SKM-1 (cell line): ENCODE measurements at regions not wholly inside any gene's neighbourhood (a gene's known extent, or its start where the extent isn't known, plus 50 kb on each side); places are given as distances from the start of the nearest gene placed in this dataset.

Source experiments
- DNase-seq: peaks from one replicate; lab custom pipeline; 2025; ENCODE audit not compliant: unreplicated experiment; lab: John Stamatoyannopoulos, UW

DNA sequence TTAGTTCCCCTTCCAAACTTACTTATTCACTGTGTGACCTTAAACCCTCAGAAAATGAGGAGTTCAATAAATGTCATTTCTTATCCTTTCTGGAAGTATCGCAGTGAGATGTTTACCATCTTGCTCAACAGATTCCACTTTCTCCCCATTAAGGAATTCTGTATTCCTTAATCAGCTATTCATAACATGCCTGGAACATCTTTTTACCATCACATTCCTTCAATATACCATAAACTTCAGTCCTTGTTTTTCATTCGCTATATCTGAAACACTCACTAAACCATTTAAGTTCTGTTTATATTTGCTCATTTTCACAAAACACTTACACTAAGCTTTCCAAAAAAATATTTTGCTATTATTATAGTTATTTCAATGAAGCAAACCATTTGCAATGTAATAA, 1158.6 kb downstream of the CDH12 start:
- DNase-seq: no peak

DNA sequence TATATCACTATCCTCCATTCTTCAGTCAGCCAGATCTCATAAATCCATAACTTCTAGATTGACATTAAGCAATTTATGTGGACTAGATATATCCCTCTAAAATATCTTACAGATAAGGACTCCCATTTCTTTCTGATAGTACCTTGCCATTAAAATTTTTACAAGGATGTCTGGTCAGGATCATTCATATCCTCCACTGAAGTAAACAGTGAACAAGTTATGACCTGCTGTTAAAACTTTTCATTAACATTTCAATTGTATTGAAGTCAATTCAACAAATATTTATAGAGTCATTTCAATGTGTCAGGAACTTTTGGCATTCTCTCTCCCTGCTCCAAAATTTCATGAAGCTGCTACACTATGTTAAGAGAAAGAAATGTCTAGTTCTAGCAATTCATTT, 1159.6 kb downstream of the CDH12 start:
- DNase-seq: no peak

DNA sequence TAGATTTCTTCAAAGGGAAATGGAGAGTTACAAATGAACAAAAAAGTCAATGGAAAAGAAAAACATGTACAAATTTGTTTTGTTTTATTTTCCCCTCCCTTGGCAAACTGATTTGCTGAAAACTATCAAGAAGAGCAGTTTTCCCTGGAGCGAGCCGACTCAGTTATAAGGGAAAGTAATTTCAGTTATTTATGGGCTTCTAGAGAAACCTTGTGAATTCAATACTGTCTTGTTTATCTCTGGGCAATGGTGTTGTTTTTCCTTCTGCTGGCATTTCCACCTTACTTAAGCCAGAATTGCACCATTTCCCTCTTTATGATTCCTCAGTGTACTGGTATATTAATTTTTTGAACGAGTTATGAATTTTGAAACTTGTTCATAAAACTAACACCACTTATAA, 1163.6 kb downstream of the CDH12 start:
- no peak for DNase-seq

DNA sequence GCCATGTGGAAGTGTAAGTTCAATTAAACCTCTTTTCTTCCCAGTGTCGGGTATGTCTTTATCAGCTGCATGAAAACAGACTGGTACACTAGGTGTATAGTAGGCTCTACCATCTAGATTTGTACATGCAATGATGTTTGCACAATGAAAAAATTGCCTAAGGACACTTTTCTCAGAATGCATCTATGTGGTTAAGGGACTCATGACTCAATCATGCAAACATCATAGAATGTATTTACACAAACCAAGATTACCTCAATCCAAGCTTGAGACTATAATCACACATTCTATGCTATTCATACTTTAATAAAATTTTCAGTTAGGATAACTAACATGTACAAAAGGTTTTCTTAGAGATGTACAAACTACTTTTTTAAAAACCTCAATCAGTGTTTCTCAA, 1164.5 kb downstream of the CDH12 start:
- DNase-seq: no peak

DNA sequence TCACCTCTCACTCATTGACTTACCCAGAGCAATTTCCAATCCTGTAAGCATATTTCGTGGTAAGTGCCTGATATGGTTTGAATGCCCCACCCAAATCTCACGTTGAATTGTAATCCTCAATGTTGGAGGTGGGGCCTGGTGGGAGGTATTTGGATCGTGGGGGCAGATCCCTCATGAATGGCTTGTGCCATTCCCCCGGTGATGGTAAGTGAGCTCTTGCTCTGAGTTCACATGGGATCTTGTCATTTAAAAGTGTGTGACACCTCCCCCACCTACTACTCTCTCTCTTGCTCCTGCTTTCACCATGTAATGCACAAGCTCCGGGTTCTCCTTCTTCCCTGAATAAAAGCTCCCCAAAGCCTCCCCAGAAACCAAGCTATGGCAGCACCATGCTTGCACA, 1165.5 kb downstream of the CDH12 start:
- DNase-seq: no peak

DNA sequence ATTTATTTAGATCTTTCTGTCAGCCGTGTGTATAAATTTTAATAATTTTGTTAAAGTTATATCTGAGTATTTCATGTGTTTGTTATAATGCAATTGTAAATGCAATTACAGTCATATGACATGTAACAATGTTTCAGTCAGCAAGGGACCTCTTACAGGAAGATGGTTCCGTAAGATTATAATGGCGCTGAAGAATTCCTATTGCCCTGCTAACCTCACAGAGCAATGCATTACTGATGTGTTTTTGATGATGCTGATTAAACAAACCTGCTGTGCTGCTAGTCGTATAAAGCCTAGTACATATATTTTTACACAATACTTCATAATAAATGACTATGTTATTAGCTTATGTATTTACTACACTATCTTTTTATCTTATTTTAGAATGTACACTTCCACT, 1166.4 kb downstream of the CDH12 start:
- no peak for DNase-seq

DNA sequence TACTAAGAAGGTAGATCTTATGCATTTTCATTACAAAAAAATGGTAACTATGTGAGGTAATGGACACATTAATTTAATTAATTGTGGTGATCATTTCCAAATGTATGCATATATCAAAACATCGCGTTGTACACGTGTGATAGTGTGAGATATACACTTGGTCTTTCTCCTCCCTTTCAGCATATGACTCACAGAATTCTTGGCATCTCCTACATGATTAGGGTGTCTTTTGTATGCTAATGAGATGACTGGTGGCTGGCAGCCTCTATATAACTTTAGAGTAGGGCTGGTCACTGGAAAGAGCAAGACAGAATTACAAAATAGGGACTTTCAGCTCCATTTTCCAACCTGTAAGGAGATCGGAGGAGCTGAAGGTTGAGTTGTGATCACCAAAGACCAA, 1167.6 kb downstream of the CDH12 start:
- DNase-seq: no peak

DNA sequence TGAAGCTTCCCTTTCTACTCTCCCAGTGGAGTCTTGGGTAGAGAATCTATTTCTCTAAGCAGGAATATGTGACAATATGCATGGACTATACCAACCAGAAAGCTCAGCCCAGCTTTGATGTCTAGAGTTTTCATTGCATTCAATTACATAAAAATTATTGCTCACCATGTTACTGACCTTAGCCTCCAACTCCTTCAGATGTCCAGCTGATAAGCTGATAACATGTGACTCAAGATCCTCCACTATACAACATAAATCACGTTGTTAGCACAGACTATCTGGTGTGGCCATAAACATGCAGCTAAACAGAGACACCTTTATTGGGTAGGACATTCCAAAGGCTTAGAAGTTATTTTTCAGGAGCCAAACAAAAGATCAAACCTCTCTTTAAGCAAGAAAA, 1168.2 kb downstream of the CDH12 start:
- DNase-seq: no peak

DNA sequence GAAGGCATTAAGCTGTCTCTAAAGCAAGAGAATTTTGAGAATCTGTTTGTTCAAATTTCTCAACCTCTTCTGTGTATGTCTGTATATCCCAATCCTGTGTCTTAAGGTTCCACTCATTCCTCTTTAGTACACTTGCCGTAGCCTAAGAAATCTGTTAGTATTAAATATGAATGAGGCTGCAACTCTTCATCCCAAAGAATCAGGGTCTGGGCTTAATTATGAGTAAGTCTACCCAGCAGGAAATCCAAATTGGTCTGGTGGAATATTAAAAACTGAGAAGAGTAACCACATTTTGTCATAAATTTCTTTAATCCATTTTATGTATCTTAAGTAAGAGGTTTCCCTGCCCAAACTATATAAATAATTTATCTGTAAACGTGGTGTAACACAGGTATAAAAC, 1171.2 kb downstream of the CDH12 start:
- DNase-seq: no peak

DNA sequence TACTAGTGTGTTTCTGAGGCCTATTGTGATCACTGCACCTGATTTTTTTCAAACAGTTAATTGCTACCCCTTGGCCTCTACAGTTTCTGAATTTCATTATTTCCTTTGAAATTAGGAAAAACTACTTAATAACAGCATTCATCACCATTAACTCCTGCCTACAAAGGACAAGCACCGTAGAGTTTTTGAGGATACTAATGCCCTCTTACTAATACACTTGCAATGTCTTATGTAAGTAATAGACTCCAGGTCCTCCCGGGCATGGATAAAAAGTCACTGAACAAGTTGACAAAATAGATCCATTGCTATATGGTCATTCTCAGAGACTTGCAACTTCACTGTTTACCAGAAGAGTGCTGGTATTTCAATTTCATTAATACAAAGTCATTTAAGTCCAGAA, 1172.5 kb downstream of the CDH12 start:
- DNase-seq: no peak

DNA sequence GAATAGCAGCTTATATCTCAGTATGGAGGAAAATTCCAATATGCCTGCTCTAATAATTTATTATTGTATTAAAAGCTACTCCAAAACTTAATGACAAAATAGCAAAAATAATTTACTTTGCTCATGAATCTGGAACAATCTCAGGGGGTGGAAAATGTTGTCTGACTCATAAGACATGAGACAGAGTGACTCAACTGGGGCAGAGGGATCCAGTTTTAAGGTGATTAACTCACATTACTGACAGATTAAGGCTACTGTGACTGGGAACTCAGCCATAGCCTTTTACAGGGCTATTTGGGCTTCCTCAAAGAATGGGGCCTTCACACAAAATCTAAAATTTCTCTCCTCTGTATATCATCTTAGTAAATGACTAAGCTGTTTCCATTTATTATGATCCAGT, 1172.9 kb downstream of the CDH12 start:
- no peak for DNase-seq

DNA sequence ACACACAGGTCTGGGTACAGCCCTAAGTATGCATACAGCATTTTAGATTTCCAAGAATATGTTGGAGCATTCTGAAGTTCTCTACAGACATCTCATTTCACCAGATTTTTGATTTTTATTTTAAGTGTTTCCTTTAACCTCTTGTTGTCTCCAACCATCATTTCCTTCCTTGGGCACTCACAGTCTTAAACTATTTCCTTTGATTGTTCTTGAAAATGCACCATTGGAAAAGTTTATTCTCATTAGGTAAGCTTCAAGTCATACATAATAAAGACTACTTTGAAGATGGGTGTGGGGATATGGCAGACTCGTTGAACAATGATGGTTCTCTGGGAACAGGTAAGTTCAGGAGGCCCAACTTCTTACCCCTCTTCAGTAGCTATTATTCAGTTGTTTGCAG, 1174.6 kb downstream of the CDH12 start:
- DNase-seq: no peak

DNA sequence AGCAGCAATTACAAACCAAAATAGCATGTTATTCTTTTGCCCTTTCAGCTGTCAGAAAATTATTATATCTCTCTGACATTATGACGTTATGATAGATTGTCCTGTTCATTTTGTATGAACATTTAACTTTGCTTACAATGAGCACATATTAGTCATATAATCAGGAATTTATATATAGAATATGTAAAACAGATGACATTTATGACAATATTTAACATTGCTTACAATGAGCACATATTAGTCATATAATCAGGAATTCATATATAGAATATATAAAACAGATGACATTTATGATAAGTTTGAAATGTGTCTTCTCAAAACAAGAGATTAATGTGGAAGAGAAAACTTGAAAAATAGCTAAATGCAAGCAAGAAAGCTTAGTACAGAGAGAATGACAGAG, 1180.2 kb downstream of the CDH12 start:
- DNase-seq: no peak

DNA sequence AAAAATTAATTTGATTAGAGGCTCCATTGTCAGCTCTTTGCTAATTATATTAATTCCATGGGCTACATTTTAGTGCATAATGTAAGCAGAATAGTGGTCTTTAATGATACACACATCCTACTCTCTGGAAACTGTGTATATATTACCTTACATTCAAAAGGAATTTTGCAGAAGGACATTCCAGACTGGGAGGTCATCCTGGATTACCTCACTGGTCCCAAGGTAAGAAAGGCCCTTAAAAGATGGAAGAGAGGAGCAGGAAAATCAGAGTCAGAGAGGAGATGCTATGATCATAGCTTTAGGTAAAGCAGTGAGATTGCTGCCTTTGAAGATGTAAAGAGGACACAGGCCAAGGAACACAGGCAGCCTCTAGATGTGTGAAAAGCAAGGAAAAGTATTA, 1180.8 kb downstream of the CDH12 start:
- DNase-seq: no peak

DNA sequence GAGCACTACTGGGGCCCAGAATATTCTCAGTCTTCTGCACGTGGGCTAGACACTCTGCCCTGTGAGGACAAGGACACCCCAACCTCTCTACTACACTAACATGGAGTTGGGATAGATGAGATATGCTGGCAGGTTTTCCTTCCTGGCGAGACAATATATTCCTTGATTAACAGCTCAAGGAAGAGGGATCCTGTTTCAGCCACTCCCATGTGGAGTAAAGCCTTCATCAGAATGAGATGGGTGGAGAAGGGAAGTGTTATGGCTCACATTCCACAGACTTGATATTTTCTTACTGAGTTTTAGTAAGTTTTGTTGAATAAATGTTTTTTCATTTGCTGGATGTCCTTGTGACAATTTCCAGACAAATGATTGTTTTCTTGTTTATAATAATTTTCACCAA, 1187.6 kb downstream of the CDH12 start:
- DNase-seq: no peak

DNA sequence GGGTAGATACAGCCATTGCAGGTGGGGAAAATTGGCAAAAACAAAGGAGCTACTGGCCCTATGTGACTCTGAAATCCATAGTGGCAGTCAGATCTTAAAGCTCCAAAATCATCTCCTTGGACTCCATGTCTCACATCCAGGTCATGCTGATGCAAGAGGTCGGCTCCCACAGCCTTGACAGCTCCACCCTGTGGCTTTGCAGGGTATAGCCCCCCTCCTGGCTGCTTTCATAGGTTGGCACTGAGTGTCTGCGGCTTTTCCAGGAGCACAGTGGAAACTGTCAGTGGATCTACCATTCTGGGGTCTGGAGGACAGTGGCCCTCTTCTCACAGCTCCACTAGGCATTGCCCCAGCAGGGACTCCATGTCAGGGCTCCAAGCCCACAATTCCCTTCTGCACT, 1190.1 kb downstream of the CDH12 start:
- no peak for DNase-seq

DNA sequence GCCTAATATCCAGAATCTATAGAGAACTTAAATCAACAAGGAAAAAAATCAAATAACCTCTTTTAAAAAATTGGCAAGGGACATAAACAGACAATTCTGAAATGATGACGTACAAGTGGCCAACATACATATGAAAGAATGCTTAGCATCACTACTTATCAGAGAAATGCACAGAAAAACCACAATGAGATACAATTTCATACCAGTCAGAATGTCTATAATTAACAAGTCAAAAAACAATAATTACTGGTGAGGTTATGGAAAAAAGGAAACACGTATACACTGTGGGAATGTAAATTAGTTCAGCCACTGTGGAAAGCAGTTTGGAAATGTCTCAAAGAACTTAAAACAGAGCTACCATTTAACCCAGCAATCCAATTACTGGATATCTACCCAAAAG, 1192.0 kb downstream of the CDH12 start:
- no peak for DNase-seq

DNA sequence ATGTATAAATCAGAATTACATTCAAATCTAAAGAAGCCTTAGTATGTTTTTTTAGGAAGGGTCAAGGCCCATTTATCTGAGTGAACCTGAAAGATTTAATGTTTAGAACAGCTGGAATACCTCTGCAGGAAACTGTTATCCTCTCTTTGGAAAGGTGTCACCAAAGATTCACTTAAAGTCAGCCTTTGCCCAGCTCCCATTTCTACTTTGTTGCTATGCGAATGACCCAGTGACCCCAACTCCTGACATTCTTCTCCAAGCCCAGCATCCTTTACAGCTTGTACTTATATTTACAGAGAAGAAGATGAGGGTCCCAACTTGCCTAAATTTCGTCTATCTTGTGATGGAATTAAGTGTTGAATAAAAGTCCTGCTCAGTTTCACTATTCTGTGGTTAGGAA, 1198.6 kb downstream of the CDH12 start:
- no peak for DNase-seq

DNA sequence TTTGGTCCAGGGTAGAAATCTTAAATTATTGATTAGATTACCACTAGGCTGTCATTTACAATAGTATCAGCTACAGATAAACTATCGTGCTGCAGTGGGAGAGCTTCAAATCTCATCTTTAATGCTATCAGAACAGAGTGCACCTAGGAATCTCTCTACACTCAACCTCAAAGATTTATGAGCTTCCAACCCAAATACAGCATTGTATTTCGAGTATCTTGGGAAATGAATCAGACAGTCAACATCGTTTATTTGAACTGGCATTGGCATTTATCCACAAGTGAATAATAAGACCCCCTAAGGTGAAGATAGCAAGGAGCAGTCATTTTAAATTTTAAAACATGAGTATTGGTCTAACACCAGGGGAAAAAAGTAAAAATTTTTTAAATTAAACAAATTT, 1203.2 kb downstream of the CDH12 start:
- no peak for DNase-seq

DNA sequence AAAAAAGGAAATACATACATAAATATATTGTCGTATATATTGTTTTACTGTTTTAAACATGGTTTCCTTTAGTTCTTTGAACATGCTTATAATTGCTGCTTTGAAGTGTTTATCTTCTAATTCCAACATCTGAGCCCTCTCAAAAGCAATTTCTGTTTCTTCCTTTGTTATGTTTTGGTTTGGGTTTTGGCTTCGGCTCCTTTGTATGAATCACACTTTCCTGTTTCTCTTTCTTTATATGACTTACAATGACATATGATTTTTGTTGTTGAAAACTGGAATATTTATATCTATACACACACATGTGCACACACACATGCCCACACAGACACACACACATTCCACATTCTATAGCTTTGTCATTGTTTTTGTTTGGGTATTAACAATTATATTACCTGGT, 1206.7 kb downstream of the CDH12 start:
- DNase-seq: no peak

DNA sequence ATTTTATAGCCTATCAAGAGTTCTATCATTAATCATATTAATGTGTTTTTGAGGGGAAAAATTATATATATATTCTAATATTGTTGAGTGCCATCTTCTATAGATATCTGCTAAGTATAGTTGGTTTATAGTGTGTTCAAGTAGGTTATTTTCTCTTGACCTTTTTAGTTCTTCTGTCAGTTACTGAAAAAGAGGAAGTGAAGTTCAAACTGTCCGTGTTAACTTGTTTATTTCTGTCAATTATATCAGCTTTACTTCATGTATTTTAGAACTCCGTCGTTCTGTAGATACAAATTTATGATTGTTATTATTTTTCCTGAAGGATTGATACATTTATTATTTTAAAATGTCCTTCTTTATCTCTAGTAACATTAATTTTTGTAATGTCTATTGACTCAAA, 1209.1 kb downstream of the CDH12 start:
- no peak for DNase-seq

DNA sequence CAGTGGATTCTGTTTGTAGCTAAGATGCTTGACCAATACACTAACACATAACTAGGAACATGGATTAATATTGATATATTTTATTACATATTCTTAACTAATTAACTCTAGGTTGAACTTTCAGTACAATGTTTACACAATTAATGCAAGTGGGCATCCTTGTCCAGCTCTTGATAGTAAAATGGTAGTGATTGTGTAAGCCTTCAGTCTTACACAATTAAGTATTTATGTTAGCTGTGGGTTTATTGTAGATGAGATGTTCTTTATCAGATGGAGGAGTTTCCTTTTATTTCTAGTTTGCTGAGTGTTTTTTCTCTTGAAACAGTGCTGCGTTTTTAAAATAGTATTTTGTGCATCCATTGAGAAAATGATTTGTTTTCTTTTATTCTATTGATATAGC, 1210.8 kb downstream of the CDH12 start:
- no peak for DNase-seq

DNA sequence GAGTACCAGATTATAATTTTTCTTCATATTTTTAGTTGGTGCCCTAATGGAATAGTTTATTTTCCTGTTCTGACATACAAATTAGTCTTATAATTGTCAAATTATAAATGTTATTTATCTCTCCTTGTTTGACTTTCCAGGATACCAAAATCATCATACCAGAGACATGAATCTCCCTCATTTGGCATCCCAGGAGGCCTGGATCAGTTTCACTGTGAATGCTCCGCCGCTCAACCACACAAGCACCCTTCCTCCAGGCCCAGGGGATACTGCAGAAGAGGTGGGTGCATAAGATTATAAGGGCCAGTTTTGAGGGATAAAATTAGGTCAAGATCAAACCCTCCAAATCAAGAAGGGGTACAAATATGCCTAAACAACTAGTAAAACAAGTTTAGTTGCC, 1229.3 kb downstream of the CDH12 start:
- no peak for DNase-seq

DNA sequence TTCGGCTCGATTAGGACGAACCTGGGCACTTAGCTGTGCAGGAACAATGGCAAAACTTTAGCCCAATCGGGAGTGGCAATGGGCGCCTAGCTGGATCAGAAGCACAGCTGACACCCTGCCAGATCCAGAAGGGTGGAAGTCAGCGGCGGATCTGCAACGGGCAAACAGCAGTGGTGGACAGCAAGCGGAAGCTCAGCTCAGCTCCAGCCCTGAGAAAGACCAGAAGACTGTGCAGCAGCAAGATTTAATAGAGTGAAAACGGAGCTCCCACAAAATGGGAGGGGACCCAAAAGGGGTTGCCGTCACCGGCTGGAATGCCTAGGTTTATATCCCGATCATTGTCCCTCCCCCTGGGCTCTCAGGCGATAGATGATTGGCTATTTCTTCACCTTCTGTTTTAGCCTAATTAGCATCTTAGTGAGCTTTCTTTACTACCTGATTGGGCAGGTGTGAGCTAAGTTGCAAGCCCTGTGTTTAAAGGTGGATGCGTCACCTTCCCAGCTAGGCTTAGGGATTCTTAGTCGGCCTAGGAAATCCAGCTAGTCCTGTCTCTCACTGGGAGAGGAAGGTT, 1237.9 kb downstream of the CDH12 start:
- DNase-seq: no peak
